PC-9 (cell line): ENCODE measurements at regions not wholly inside any gene's neighbourhood (a gene's known extent, or its start where the extent isn't known, plus 50 kb on each side); places are given as distances from the start of the nearest gene placed in this dataset.

ENCODE experiments used
- BruUV-seq: library from RNA; stranded (reverse); fragments of 400-500 nt; replicated peaks from 2 replicates; lab custom pipeline; 2021; lab: Mats Ljungman, UMichigan
- CTCF ChIA-PET: fragments of 300-600 bp; sonication (Branson Sonifier 250); formaldehyde crosslinking; loops from one replicate; lab custom pipeline; 2022; ENCODE audit warnings: antibody characterized with exemption; lab: Charles Lee
- POLR2A ChIA-PET: fragments of 300-600 bp; sonication (Branson Sonifier 250); formaldehyde crosslinking; loops from one replicate; lab custom pipeline; 2022; ENCODE audit warnings: antibody characterized with exemption; ENCODE audit not compliant: unreplicated experiment; lab: Charles Lee
- DNase-seq, 2 experiments: peaks; one replicate each; pipeline versions ENCODE4 v3.0.0 to v3.0.0-alpha.2; 2015 to 2022; ENCODE audit warnings: mixed read lengths in 1 of 2
- H2AFZ ChIP-seq: fragments of 200-600 bp; sonication (generic); 2 replicates; pipeline ENCODE4 v1.8.1; 2017; ENCODE audit warnings: antibody characterized with exemption
- H3F3A ChIP-seq: fragments of 200-600 bp; sonication (generic); 2 replicates; pipeline ENCODE4 v1.8.1; 2017; ENCODE audit warnings: antibody characterized with exemption, mild to moderate bottlenecking, low read depth; ENCODE audit not compliant: insufficient read depth
- H3K27ac ChIP-seq: fragments of 200-600 bp; sonication (generic); 2 replicates; pipeline ENCODE4 v1.6.1; 2016; ENCODE audit warnings: mixed run types
- H3K27me3 ChIP-seq: fragments of 200-600 bp; sonication (generic); 2 replicates; pipeline ENCODE4 v1.6.1; 2016; ENCODE audit warnings: low read depth, mixed run types; ENCODE audit not compliant: insufficient read depth
- H3K36me3 ChIP-seq: fragments of 200-600 bp; sonication (generic); 2 replicates; pipeline ENCODE4 v1.6.1; 2016; ENCODE audit warnings: low read depth, mixed run types
- H3K4me1 ChIP-seq: fragments of 200-600 bp; sonication (generic); replicated peaks from 2 replicates; pipeline ENCODE4 v1.6.1; 2016; ENCODE audit warnings: mixed run types; ENCODE audit not compliant: insufficient read depth
- H3K4me2 ChIP-seq: fragments of 200-600 bp; sonication (generic); 2 replicates; pipeline ENCODE4 v1.6.1; 2017; ENCODE audit warnings: mixed run types
- H3K4me3 ChIP-seq: fragments of 200-600 bp; sonication (generic); 2 replicates; pipeline ENCODE4 v1.6.1; 2016; ENCODE audit warnings: mixed run types
- H3K79me2 ChIP-seq: fragments of 200-600 bp; sonication (generic); 2 replicates; pipeline ENCODE4 v1.6.1; 2017; ENCODE audit warnings: low read depth, mixed run types
- H3K9me2 ChIP-seq: fragments of 200-600 bp; sonication (generic); 2 replicates; pipeline ENCODE4 v1.8.1; 2017; ENCODE audit warnings: mild to moderate bottlenecking; ENCODE audit not compliant: insufficient read depth
- H3K9me3 ChIP-seq: fragments of 200-600 bp; sonication (generic); 2 replicates; pipeline ENCODE4 v1.8.1; 2016; ENCODE audit warnings: low read depth; ENCODE audit not compliant: insufficient read depth
- H4K20me1 ChIP-seq: fragments of 200-600 bp; sonication (generic); 2 replicates; pipeline ENCODE4 v1.8.1; 2017; ENCODE audit not compliant: insufficient read depth
- CTCF ChIP-seq: fragments of 200-600 bp; sonication (generic); conservative IDR thresholded peaks from 2 replicates; pipeline ENCODE4 v1.6.1; 2017; ENCODE audit warnings: mixed run types, antibody characterized with exemption, mild to moderate bottlenecking, moderate library complexity
- EZH2 ChIP-seq: fragments of 200-600 bp; sonication (generic); IDR thresholded peaks from 2 replicates; pipeline ENCODE4 v1.8.0; 2017; ENCODE audit warnings: antibody characterized with exemption, low read depth
- intact Hi-C: fragments of 100-400 bp; cut with micrococcal nuclease; formaldehyde crosslinking; loops from one replicate; pipeline ENCODE4 v1.10.0; 2022; ENCODE audit not compliant: unreplicated experiment

DNA sequence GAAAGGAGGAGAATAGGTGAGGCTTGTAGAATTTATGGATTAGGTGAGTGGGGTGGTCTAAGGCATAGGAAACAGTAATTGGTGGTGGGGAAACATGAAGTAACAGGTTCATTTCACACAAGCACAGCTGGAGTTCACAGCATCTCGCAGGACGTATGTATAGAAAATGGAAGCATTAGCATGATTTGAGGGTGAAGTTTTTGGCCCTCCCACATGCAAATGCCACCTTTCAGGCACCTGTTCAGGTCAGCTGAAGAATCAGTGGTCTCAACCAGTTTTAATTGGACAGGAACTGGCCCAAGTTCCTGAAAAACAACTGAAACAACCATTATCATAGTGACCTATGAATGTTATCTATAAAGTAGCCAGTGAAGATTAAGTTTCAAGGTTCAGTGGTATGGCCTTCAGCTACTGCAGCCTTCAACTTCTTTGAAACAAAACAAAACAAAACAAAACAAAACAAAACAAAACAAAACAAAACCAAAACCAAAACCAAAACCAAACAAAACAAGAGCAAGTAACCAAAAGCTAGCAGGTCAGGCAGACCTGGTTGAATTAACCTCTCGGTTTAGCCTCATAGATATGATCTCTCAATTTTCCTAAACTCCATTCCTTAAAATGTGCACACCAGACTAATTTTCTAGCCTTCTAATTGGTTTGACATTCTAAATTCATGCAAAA is 102.1 kb upstream of the SPHKAP start:
- no peaks in the 10 kb centered on the region for H3K36me3 ChIP-seq
- DNase-seq = no peak
- CTCF ChIA-PET = no interaction called here
- no peaks in the 10 kb centered on the region for H3F3A ChIP-seq
- intact Hi-C loops = no loop called here
- no peak overlapping the region for H3K27ac ChIP-seq
- H2AFZ ChIP-seq = no peak overlapping the region; the same call in 1 of the 2 replicates
- no TSS peak for BruUV-seq
- H3K4me2 ChIP-seq = no peak overlapping the region
- no peak overlapping the region for H3K4me3 ChIP-seq
- no peaks in the 10 kb centered on the region for H3K27me3 ChIP-seq
- no peaks in the 10 kb centered on the region; the same call in 1 of the 2 replicates for H3K9me2 ChIP-seq
- H3K4me1 ChIP-seq = no peaks in the 10 kb centered on the region
- H4K20me1 ChIP-seq = no peaks in the 10 kb centered on the region
- POLR2A ChIA-PET = no interaction called here
- no peaks in the 10 kb centered on the region for H3K79me2 ChIP-seq
- TF ChIP-seq CTCF (no peak), EZH2 (no peak)
- H3K9me3 ChIP-seq = no peaks in the 10 kb centered on the region

DNA sequence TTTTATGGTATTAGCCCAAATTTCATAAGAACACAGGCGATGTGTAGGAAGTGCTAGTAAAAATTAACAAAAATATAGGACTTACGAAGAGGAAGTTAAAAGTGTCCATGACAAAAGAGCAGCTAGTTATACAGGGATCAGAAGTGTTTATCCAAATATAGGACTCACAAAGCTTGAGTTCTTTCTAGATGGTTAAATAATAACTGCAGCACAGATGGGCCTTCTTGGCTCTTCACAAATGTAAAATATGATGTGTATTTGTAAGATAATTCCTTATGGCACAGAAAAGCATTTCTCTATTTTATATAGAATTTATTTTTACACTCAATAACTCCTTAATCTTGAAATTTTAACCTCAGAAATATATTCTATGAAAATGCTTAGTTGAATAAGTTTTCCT is 100.9 kb upstream of the SPHKAP start:
- Histone ChIP-seq H2AFZ (no peak overlapping the region), H3K36me3 (no peaks in the 10 kb centered on the region), H3K27me3 (no peaks in the 10 kb centered on the region), H3K79me2 (no peaks in the 10 kb centered on the region), H4K20me1 (no peaks in the 10 kb centered on the region), H3K9me2 (no peaks in the 10 kb centered on the region; the same call in 1 of the 2 replicates), H3K4me3 (no peak overlapping the region), H3K27ac (no peak overlapping the region), H3K9me3 (no peaks in the 10 kb centered on the region), H3F3A (no peaks in the 10 kb centered on the region), H3K4me2 (no peak overlapping the region), H3K4me1 (no peaks in the 10 kb centered on the region)
- POLR2A ChIA-PET = no interaction called here
- DNase-seq = no peak
- intact Hi-C loops = no loop called here
- CTCF ChIA-PET = no interaction called here
- BruUV-seq = no TSS peak
- TF ChIP-seq CTCF = no peak
- no peak for TF ChIP-seq EZH2

- intact Hi-C loops = no loop called here
- BruUV-seq = no TSS peak
- TF ChIP-seq EZH2 (no peak), CTCF (no peak)
Observed at GRCh38 chr2:228273159-228273558, 91.7 kb upstream of the SPHKAP start.

More at GRCh38 chr2:228273159-228273558, 91.7 kb upstream of the SPHKAP start:
- Histone ChIP-seq H4K20me1 (no peaks in the 10 kb centered on the region), H3K9me2 (no peaks in the 10 kb centered on the region), H3K79me2 (no peaks in the 10 kb centered on the region), H3F3A (no peaks in the 10 kb centered on the region), H3K36me3 (no peaks in the 10 kb centered on the region), H3K27ac (no peak overlapping the region), H3K9me3 (no peaks in the 10 kb centered on the region), H3K27me3 (no peaks in the 10 kb centered on the region), H2AFZ (no peak overlapping the region), H3K4me2 (no peak overlapping the region), H3K4me1 (no peaks in the 10 kb centered on the region), H3K4me3 (no peak overlapping the region)
- ChIA-PET CTCF (no interaction called here), POLR2A (no interaction called here)
- no peak for DNase-seq
